K562 (cell line): ENCODE measurements at regions not wholly inside any gene's neighbourhood (a gene's known extent, or its start where the extent isn't known, plus 50 kb on each side); places are given as distances from the start of the nearest gene placed in this dataset.

Source experiments
- ATAC-seq: fragments of 200-7000 bp; cut with Tn5 transposase; 3 replicates; pipeline ENCODE4 v1.9.1; 2020; ENCODE audit warnings: moderate library complexity
- BruUV-seq: library from RNA; stranded (reverse); fragments of 400-500 nt; replicated peaks from 2 replicates; lab custom pipeline; 2021; lab: Mats Ljungman, UMichigan
- CTCF ChIA-PET: fragments of 300-600 bp; formaldehyde crosslinking; extraction: SDS; loops from one replicate; lab custom pipeline; 2021; ENCODE audit warnings: low intra/inter-chr PET ratio; lab: Yijun Ruan, JAX
- POLR2A ChIA-PET: fragments of 300-600, 350-650 bp; sonication (Branson Sonifier 250); formaldehyde crosslinking; extraction: SDS; loops from one replicate; lab custom pipeline; 2021; ENCODE audit warnings: antibody characterized with exemption, inconsistent platforms; lab: Yijun Ruan, JAX
- DNase-seq, 4 experiments: peaks; one replicate each; pipeline versions ENCODE4 v3.0.0 to v3.0.0-alpha.2; 2011 to 2018; ENCODE audit warnings: low spot score in 3 of 4, mixed read lengths in 3 of 4; ENCODE audit errors: extremely low read depth in 1 of 4
- FAIRE-seq: peaks from 2 replicates; lab custom pipeline; 2011; peaks lifted over from hg19 to GRCh38; lab: Jason Lieb, UNC
- H2AFZ ChIP-seq: 2 replicates; pipeline ENCODE4 v1.6.0; 2011; ENCODE audit warnings: low read depth, low read length, control low read depth, inconsistent platforms
- H3K27ac ChIP-seq: fragments of 200-600 bp; 3 replicates; pipeline ENCODE4 v1.8.0; 2011; ENCODE audit warnings: low read depth, mild to moderate bottlenecking, control low read depth, inconsistent platforms, low read length, moderate library complexity, mixed read lengths; ENCODE audit errors: extremely low read depth
- H3K27me3 ChIP-seq, 2 experiments: fragments of 300-600 bp in 1 of 2; 2 replicates in 1 of 2; 3 replicates in 1 of 2; pipeline versions ENCODE4 v1.6.0 to v1.8.0; 2011; ENCODE audit warnings: inconsistent platforms in 2 of 2, low read length in 2 of 2, mild to moderate bottlenecking in 1 of 2, mixed read lengths in 1 of 2, moderate library complexity in 1 of 2; ENCODE audit not compliant: control insufficient read depth in 2 of 2, insufficient read depth in 2 of 2
- H3K36me3 ChIP-seq: fragments of 300-600 bp; 3 replicates; pipeline ENCODE4 v1.8.0; 2011; ENCODE audit warnings: mild to moderate bottlenecking, low read length, inconsistent platforms; ENCODE audit not compliant: control insufficient read depth, insufficient read depth
- H3K4me1 ChIP-seq, 2 experiments: fragments of 200-600 bp in 1 of 2; replicated peaks in 1 of 2; 2 replicates in 1 of 2; 3 replicates in 1 of 2; pipeline versions ENCODE4 v1.5.1 to v1.8.0; 2011; ENCODE audit warnings: inconsistent platforms in 2 of 2, low read length in 2 of 2, mild to moderate bottlenecking in 1 of 2, mixed read lengths in 1 of 2, moderate library complexity in 1 of 2; ENCODE audit not compliant: control insufficient read depth in 2 of 2, insufficient read depth in 2 of 2
- H3K4me2 ChIP-seq: 2 replicates; pipeline ENCODE4 v1.6.1; 2011; ENCODE audit warnings: low read length, control low read depth, inconsistent platforms, mixed read lengths; ENCODE audit not compliant: insufficient read depth
- H3K4me3 ChIP-seq: fragments of 200-600 bp; sonication (generic), shearing (Covaris generic); 2 replicates; pipeline ENCODE4 v1.5.1; 2016; ENCODE audit warnings: control low read depth, inconsistent platforms
- H3K79me2 ChIP-seq: fragments of 200-600 bp; 3 replicates; pipeline ENCODE4 v1.8.0; 2011; ENCODE audit warnings: low read length, inconsistent platforms; ENCODE audit not compliant: control insufficient read depth, insufficient read depth
- H3K9ac ChIP-seq, 2 experiments: 2 replicates each; pipeline versions ENCODE4 v1.6.0 to v1.6.1; 2011; ENCODE audit warnings: low read depth in 2 of 2, low read length in 2 of 2, control low read depth in 1 of 2, inconsistent platforms in 1 of 2, mild to moderate bottlenecking in 1 of 2, mixed read lengths in 1 of 2; ENCODE audit not compliant: insufficient read depth in 1 of 2
- H3K9me1 ChIP-seq: one replicate; pipeline ENCODE4 v1.6.0; 2011; ENCODE audit warnings: inconsistent platforms, mild to moderate bottlenecking, low read length, moderate library complexity; ENCODE audit not compliant: control insufficient read depth, insufficient read depth
- H3K9me3 ChIP-seq: replicated peaks from 2 replicates; pipeline ENCODE4 v1.5.1; 2011; ENCODE audit warnings: low read depth, low read length, inconsistent platforms; ENCODE audit not compliant: control insufficient read depth, insufficient read depth
- H4K20me1 ChIP-seq: replicated peaks from 2 replicates; pipeline ENCODE4 v1.6.1; 2011; ENCODE audit warnings: low read length, inconsistent platforms, mixed read lengths; ENCODE audit not compliant: control insufficient read depth, insufficient read depth
- HNRNPLL ChIP-seq: fragments of 200-400 bp; formaldehyde crosslinking; IDR thresholded peaks from 2 replicates; pipeline ENCODE4 v1.6.1; 2017; ENCODE audit warnings: low read length, low read depth, mild to moderate bottlenecking; ENCODE audit not compliant: poor library complexity, severe bottlenecking
- IRF9 ChIP-seq: fragments of 450-650 bp; IDR thresholded peaks from 2 replicates; pipeline ENCODE4 v1.6.1; 2016; ENCODE audit warnings: missing biosample characterization, missing genetic modification characterization
- WGBS: fragments of 100-300 bp; shearing (Covaris generic); methylation state at CpG from one replicate; pipeline ENCODE4 v1.1.6; 2016; ENCODE audit warnings: low coverage, mixed read lengths; ENCODE audit not compliant: insufficient coverage; ENCODE audit errors: missing lambda C conversion rate; 5-methylcytosine and 5-hydroxymethylcytosine counted together
- in situ Hi-C: fragments of 300-500 bp; cut with MboI; formaldehyde crosslinking; loops from 4 replicates; pipeline ENCODE4 v1.15.0; 2018; ENCODE audit warnings: inconsistent platforms, mixed read lengths
- intact Hi-C: fragments of 100-400 bp; cut with micrococcal nuclease; formaldehyde crosslinking; loops from 2 replicates; pipeline ENCODE4 v1.14.2; 2022

- no peak overlapping the region for H3K4me3 ChIP-seq
- no peak overlapping the region for H3K4me2 ChIP-seq
- in situ Hi-C loops (no loop called here), intact Hi-C loops (no loop called here)
- no TSS peak for BruUV-seq
- H4K20me1 ChIP-seq = no peaks in the 10 kb centered on the region
- CTCF ChIA-PET = no interaction called here
- no peak overlapping the region for H2AFZ ChIP-seq
- no peak overlapping the region for H3K27ac ChIP-seq
- POLR2A ChIA-PET = interaction anchor here (0.6 to 1.2 kb wide), 4 partner anchors 12 to 18 kb away, joined by 3 read pairs; no protein-coding TSS in a partner anchor
- no peak for ATAC-seq
- peaks cover 10 to 27% of the 10 kb centered on the region in 2 experiments for H3K27me3 ChIP-seq
- H3K79me2 ChIP-seq = no peaks in the 10 kb centered on the region
- DNase-seq = no peak
- FAIRE-seq = no peak
- TF ChIP-seq HNRNPLL (no peak), IRF9 (tag) (no peak)
- no peaks in the 10 kb centered on the region for H3K4me1 ChIP-seq
- no peaks in the 10 kb centered on the region for H3K9me1 ChIP-seq
- H3K9me3 ChIP-seq = no peaks in the 10 kb centered on the region
- no peaks in the 10 kb centered on the region for H3K36me3 ChIP-seq
- no peak overlapping the region for H3K9ac ChIP-seq
- 0% methylated on average over 9 of the region's 9 CpGs for WGBS
Measured at GRCh38 chr1:229130028-229130668, 140.8 kb upstream of the RAB4A start.
